ENCODE measurements at regions not wholly inside any gene's neighbourhood (a gene's known extent, or its start where the extent isn't known, plus 50 kb on each side); places are given as distances from the start of the nearest gene placed in this dataset.

DNA sequence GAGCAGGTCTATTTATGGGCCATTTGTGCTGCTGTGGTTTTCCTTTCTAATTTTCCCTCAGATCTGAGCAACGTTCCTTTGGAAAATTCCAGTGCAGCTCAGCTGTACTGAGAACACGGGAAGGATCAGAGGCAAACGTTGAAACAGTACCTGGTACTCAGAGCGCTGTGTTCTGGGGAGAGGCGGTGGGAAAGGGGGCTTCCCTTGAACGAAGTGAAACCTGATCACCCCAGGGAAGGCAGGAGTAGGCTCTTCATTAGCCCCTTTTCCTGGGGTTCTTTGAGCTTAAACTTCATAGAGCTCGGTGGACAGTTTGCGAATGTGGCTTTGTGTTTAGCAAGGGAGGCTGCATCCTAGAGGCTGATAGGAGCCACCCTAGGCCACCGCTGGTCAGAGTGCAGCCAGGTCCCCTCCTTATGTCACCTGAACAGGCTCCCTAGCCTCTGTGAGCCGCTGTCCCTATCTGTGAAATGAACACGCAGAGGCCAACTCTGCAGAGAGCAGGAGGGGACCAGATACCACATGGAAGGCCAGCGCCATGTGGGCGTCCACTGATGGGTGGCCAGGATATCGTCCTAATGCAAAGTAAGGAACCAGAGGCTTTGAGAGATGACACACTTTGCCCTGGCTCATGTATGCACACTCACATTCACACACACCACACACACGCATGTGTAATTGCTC lies 1464.8 kb downstream of the BRD1 start:
- TF ChIP-seq CTCF (IDR thresholded peaks at IDR 0.05), result no peak
- ATAC-seq, result no peak
- intact Hi-C loops (cut with DNase I), result no loop called here

GRCh38 chr22:48361099-48361639 lies 1466.5 kb downstream of the BRD1 start:
- intact Hi-C loops (cut with DNase I), result no loop called here
- DNase-seq, result no peak
- H3K36me3 ChIP-seq, result no peaks in the 10 kb centered on the region

More for the DNA sequence above, 1464.8 kb downstream of the BRD1 start:
- Histone ChIP-seq H3K27ac (no peak overlapping the region), H3K9me3 (no peaks in the 10 kb centered on the region), H3K36me3 (no peaks in the 10 kb centered on the region), H3K27me3 (peaks cover 0 to 16% of the 10 kb centered on the region in 2 donors), H3K4me1 (no peaks in the 10 kb centered on the region), H3K4me3 (no peak overlapping the region)
- no peak for DNase-seq

GRCh38 chr22:48359613-48359965 lies 1468.1 kb downstream of the BRD1 start:
- H3K4me3 ChIP-seq, result no peak overlapping the region
- intact Hi-C loops (cut with DNase I), result no loop called here
- no peaks in the 10 kb centered on the region for H3K36me3 ChIP-seq
- H3K27ac ChIP-seq, result no peak overlapping the region
- ATAC-seq (no peak), DNase-seq (no peak)
- peaks cover 0 to 28% of the 10 kb centered on the region in 2 donors for H3K27me3 ChIP-seq
- no peaks in the 10 kb centered on the region for H3K4me1 ChIP-seq
- TF ChIP-seq CTCF (IDR thresholded peaks at IDR 0.05), result no peak
- no peaks in the 10 kb centered on the region for H3K9me3 ChIP-seq

More at GRCh38 chr22:48361099-48361639, 1466.5 kb downstream of the BRD1 start:
- Histone ChIP-seq H3K9me3 (no peaks in the 10 kb centered on the region), H3K27ac (no peak overlapping the region), H3K4me1 (no peaks in the 10 kb centered on the region), H3K27me3 (peaks cover 0 to 28% of the 10 kb centered on the region in 2 donors), H3K4me3 (no peak overlapping the region)
- ATAC-seq, result no peak
- no peak for TF ChIP-seq CTCF (IDR thresholded peaks at IDR 0.05)

DNA sequence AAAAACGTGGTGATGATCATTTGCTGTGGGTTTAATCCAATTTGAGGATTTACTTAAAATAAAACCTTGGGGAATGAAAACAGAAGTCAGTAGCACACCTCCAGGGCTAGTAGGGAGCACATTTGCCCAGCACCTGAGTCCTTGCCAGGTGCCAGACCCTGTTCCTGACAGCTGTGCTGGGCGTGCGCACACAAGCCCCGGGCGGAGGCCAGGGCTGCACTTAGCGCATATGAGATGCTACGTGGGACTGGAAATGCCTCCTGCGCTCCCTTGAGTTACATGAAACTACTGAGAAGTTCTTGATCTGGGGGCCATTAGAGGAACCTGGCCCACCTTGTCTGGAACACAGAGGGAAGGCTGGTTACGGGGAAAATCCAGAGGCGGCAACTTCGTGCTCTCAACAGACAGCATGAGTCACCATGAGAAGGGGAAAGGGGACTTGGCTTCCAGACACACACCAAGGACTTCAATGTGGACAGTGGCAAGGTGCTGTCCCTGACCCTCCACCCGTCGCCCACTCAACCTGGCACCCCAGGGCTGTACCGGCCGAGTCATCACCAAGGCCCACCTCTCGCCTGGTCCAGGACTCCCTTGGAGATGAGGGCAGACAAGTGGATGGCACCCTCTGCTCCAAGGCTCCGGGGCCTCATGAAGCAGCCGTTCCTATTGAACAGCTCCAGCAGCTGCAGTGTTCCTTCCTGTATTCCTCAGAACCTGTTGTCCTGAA lies 1468.6 kb downstream of the BRD1 start:
- intact Hi-C loops (cut with DNase I), result no loop called here
- H3K27ac ChIP-seq, result no peak overlapping the region
- TF ChIP-seq CTCF (IDR thresholded peaks at IDR 0.05), result no peak
- H3K27me3 ChIP-seq, result peaks cover 0 to 28% of the 10 kb centered on the region in 2 donors
- no peaks in the 10 kb centered on the region for H3K9me3 ChIP-seq
- ATAC-seq (no peak), DNase-seq (no peak)
- H3K4me3 ChIP-seq, result no peak overlapping the region
- no peaks in the 10 kb centered on the region for H3K4me1 ChIP-seq
- H3K36me3 ChIP-seq, result no peaks in the 10 kb centered on the region

DNA sequence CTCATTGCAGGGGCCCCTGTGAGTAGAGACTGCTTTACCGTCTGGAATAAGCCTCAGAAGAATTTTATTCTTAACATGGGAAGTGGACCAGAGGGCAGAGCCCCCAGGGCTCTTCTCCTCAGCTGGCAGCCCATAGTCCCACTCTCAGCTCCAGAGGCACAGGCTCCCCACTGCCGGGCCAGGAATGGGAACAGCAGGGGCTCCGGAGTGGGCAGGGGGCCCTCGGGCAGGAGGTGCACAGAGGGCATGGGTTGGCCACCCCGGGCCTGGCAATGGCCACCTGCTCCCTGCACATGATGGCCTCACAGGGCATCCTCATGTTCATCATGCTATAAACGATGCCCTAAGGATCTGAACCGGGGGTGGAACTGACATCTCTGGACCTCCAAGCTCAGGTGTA lies 1469.7 kb downstream of the BRD1 start:
- H3K27me3 ChIP-seq, result peaks cover 0 to 28% of the 10 kb centered on the region in 2 donors
- no peak overlapping the region for H3K27ac ChIP-seq
- no peak overlapping the region for H3K4me3 ChIP-seq
- TF ChIP-seq CTCF (IDR thresholded peaks at IDR 0.05), result no peak
- no peaks in the 10 kb centered on the region for H3K9me3 ChIP-seq
- ATAC-seq (no peak), DNase-seq (no peak)
- intact Hi-C loops (cut with DNase I), result no loop called here
- H3K36me3 ChIP-seq, result no peaks in the 10 kb centered on the region
- H3K4me1 ChIP-seq, result no peaks in the 10 kb centered on the region

All from left lung (tissue), 4 donors.